ENCODE measurements at regions not wholly inside any gene's neighbourhood (a gene's known extent, or its start where the extent isn't known, plus 50 kb on each side); places are given as distances from the start of the nearest gene placed in this dataset.
"Not testable (repeated sequence)": the region's sequence is repeated elsewhere in the genome, so short reads cannot be mapped to it uniquely, and the experiment has no call there.

DNA sequence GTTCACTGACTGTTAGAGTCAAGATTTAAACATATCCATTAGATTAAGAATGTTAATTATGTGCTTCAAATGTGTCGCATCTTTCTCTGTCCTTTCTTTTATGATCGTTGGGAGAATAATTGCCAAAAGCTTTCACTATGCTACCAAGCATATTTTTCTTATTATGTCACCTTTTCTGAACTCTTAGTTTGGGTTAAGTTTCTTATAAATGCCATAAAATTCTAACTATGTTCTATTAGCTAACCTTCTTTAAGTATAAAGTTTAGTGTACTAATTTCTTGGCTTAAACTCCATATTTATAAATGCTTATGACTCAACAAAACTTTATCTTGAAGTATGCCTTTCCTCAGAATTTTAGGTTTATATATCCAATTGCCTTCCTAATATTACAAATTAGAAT, 1759.4 kb downstream of the PCDH9 start:
- no peak for DNase-seq

DNA sequence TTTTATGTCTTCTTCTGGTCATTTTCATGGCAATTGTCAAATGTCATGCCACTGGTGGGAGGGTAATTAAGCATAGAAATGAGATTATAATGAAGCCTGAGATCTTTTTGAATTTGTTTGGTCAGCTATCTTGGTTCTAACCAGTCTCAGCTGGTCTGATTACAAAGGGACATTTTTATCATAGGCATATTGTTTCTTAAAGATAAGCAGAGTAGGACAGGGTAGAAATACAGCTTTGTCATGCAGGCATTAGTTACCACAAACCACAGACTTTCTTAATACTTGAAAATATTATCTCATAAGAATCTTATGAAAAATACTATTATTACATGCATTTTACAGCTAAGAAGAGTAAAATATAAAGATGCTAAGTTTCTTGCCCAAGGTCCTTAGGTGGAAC, 1761.5 kb downstream of the PCDH9 start:
- DNase-seq: no peak

DNA sequence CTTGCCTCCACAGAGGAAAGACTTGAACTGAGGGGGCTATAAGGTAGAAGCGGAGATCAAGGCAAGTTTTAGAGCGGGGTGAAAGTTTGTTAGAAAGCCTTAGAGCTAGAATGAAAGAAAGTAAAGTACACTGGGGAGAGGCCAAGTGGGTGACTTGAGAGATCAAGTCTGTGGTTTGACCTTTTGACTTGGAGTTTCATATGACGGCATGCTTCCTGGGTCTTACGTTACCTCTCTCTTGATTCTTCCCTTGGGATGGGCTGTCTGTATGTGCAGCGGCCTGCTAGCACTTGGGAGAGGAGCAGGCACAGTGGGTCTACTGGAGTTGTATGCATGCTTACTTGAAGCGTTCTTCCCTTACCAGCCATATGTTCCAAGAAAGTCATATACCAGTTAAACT, 1768.5 kb downstream of the PCDH9 start:
- DNase-seq: no peak

DNA sequence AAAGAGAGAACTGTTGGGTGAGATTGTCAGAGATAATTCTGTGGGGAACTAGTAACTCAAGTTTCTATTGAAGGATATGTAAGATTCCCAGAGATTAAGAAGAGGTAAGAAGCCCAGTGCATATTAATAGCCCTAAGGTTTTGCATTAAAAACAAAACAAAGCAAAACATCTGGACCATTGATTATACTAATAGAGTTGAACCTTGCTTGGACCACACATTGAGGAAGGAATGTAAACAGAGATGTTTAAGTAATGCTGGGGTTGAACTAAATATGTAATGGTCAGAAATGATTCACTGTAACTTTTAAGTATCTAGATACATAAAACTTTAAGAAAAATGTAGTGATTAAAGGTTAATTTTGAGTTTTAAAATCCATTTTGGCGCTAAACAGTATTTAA, 1770.0 kb downstream of the PCDH9 start:
- DNase-seq: no peak

DNA sequence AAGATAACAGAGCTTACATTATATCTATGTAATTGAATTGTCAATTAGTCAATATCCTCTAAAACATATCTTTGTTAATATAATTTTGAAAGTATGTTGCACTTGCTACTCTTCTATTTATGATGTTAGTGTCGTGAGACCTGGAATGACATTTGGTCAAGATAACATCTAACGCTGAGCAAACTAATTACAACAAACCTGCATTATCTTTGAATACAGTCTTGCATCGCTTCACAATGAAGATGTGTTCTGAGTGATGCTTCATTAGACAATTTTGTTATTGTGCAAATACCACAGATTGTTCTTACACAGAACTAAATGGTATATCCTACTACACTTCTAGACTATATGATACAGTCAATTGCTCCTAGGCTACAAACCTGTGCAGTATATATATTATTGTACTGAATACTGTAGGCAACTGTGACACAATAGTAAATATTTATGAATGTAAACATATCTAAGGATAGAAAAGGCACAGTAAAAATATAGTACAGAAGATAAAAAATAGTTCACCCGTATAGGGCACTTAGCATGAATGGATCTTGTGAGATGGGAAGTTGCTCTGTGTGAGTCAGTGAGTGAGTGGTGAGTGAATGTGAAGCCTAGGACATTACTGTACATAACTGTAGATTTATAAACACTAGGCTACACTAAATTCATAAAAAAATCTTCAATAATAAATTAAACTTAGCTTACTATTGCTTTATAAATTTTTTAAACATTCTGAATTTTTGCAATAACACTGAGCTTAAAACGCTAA, 1773.8 kb downstream of the PCDH9 start:
- DNase-seq: no peak

DNA sequence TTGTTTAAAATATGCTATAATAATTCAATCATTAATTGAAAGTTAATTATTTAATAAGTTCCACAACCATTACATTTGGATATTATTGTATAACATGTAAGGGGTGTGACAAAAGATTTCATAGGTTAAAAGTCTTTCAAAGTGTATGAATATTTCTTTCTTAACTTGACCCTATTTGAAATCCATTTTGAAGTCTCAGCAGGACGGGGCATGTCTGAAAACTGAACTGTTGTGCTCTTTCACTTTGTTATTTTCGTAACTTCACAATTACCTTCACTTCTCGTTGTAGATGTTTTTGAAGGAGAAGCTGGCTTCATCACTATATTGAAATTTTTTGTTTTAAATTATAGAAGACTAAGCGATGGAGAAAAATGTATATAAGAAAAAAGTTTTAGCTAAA, 1775.7 kb downstream of the PCDH9 start:
- no peak for DNase-seq

DNA sequence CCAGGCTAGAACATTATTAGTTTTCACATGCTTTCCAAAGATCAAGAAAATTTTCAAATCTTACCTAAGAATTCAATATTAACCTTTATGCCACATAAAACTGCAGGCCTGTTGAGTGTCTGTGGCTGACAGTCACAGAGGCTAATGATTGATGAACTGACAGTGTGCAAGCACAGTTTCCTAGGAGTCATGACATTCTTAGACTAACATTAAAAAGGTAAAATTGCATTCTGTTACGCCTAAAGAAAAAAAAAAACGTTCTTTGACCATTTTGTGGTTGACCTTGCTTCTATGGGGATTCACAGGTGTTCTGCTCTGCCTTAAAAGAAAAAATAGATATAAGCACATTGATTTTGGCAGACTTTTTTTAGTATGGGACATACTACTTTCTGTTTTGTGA, 1776.2 kb downstream of the PCDH9 start:
- no peak for DNase-seq

DNA sequence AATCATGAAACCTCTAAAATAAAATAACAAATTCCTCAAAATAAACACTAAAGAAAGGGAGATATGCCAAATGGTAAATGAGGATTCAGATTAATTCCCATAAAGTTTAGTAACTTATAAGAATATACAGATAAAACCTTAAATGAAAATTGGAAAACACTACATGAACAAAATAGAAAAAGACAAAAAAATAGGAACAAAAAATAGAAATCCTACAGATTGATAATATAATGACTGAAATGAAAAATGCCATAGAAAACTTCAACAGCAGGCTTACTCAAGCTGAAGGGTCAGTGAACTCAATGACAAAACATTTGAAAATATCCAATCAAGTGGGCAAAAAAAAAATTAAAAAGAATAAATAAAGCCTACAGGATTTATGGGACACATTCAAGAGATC, 1784.8 kb downstream of the PCDH9 start:
- no peak for DNase-seq

DNA sequence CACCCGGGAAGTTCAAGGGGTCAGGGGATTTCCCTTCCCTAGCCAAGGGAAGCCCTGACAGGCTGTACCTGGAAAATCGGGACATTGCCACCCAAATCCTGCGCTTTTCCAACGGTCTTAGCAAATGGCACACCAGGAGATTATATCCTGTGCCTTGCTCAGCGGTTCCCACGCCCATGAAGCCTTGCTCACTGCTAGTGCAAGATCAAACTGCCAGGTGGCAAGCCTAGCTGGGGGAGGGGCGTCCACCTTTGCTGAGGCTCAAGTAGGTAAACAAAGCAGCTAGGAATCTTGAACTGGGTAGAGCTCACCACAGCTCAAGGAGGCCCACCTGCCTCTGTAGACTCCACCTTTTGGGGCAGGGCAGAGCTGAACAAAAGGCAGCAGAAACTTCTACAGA, 1794.5 kb downstream of the PCDH9 start:
- DNase-seq: no peak

DNA sequence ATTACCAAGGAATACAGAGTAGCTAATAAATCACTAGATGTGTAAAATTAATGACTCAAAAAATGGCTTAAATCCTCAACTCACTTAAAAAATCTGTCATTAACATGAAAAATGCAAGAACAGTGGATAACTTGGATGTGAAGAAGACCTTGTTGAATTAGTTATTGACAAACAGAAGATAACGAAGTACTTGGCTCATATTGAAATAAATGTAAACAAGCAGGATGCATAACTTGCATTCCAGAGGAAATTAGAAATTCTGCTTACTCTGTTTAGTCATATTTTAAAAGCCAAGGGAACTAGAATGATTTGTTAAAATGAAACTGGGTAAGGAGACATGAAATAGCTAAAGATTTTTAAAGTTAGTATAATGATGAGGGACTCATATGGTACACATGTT, 1812.2 kb downstream of the PCDH9 start:
- DNase-seq: no peak

DNA sequence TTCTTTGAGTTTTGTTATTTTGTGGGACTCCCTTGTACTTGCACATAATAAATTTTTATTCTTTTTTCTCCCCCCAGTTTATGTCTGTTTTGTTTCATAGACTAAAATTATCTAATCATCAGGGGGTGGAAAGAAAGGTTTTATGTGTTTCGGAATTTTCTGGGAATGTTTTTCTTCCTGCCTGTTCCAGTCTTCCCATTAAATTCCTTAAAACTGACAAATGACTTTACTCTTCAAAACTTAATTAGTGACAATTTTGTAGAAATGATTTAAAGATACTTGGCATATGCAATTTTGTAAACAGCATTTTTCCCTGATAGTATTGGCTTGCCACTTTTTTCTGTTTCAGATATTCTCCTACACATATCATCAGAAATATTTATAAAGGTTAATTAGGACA, 1813.4 kb downstream of the PCDH9 start:
- DNase-seq: no peak

DNA sequence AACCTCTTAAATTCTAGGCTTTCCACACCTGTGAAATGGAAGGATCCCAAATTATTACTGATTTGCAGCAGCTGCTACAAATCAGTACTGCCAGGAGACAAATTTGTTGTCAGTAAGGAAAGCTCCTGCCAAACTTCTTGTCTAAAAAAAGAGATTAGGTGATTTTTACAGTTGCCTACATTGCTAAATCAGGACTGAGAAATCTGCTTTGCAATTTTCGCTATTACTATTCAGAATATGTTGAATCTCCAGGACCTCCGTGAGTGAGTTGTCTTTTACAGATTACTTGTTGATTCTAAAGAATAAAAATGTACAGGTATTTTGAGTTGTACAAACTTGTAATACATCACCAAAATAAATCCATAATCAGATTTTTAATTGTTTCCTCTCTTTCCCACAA, 1815.9 kb downstream of the PCDH9 start:
- DNase-seq: no peak

DNA sequence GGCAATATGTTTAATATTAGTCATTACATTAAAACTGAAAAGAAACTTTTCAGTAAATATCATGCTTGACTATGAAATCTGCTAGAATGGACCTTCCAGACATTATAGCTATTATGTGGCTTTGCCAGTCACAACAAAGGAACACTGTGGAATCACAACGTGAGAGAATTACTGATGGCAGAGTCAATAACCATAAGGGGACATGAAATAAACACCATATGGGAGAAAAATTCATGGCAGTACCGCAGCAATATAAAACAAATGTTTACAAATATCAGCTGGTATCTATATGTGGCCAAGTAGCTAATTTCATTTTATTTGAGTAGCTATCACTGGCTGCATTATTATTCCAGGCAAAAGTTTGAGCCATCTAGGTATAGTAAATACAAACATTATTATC, 1818.6 kb downstream of the PCDH9 start:
- DNase-seq: no peak

DNA sequence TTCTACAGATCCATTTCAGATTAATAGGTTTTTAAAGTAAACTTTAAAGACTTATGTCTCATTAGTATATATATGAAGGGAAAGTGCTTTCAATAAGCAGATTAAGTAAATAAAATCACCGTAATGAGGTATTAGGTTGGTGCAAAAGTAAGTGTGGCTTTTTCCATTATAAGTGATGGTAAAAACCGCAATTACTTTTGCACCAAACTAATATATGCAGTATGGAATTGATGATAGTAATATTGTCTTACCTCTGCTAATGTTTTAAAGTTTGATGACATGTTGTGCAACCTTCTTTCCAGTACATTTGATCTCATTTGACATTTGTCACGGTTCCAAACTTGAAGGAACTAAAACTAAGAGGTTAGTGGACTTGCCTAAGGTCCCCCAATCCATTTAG, 1819.3 kb downstream of the PCDH9 start:
- DNase-seq: no peak

DNA sequence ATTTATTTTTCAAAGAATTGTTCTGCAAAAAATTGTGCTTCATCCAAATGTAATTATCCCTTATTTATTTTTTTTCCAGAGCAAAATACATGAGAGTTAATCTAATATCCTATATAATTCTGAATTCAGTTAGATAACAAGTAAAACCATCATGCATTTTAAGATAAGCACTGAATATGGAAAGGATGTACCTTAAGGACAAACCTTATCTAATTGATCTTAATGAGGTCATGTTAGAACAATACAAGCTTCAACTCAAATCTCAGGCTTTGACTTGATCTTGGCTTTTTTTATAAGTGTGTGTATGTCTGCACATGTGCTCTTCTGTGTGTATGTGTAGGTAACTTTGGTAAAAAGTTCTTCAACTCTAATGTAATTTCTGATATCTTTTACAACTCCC, 1828.8 kb downstream of the PCDH9 start:
- no peak for DNase-seq

DNA sequence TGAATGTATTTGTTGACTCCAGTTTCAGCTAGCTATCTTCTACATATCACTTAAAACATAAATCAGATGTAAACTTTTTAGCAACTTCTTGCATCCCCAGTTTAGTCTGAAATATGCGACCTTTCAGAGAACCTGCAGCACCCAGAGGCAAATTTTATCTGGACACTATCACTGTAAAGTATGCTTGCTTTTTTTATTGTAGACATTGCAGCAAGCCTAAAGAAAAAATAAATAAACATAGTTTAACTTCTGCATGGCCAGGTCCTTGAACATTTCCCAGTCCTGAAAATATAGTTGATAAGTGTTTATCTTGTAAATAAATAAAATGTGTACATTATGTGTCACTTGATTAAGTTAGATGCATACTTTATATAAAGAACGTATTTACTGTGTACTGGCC, 1829.4 kb downstream of the PCDH9 start:
- DNase-seq: no peak

DNA sequence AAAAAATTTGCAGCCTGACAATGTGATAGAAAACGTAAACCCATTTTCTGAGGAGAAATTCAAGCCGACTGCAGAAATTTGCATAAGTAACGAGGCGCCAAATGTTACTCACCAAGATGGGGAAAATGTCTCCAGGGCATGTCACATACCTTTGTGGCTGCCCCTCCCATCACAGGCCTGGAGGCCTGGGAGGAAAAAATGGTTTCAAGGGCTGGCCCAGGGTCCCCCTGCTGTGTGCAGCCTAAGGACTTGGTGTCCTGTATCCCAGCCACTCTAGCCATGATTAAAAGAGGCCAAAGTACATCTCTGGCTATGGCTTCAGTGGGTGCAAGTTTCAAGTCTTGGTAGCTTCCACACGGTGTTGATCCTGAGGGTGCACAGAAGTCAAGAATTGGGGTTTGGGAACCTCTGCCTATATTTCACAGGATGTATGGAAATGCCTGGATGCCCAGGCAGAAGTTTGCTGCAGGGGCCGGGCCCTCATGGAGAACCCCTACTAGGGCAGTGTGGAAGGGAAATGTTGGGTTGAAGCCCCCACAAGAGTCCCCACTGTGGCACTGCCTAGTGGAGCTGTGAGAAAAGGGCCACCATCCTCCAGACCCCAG, 1842.3 kb downstream of the PCDH9 start:
- no peak for DNase-seq

DNA sequence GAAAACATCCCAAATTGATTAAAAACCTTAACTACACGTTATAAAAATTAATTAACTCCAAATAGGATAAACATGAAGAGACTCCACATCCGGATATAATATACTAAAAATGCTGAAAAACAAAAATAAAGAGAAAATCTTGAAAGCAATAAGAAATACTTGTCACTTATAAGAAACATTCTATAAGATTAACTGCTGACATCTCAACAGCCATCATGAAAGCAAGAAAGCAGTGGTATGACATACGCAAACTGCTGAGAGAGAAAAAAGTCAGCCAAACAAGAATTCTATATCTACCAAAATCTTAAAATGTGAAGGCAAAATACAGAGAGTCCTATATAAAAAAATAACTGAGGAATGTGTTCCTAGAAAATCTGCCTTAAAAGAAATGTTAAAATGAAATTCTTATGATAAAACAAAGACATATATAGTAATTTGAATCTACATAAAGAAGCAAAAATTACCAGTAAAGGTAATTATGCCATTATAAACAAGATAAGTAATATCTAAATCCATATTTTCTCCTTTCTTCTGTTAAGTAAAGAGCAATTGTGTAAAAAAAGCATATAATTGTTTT, 1851.1 kb downstream of the PCDH9 start:
- DNase-seq: no peak

DNA sequence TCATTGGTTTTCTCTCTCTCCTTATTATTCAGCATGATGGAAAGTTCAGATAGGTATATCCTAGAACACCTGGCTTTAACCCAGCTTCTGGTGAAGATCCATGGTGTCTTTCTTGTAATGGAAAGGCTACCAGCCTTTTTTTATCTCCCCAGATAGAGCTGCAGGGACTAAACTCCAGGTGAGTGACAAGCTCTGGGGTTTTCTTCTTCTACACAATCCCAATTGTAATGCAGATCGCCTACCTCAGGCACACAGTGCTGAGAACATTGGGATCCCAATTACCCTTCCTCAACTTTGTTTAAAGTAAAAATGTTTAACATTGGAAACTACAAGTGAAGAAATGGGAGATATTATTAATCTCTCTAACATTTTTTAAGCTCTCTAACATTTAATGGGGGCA, 1851.7 kb downstream of the PCDH9 start:
- DNase-seq: no peak

DNA sequence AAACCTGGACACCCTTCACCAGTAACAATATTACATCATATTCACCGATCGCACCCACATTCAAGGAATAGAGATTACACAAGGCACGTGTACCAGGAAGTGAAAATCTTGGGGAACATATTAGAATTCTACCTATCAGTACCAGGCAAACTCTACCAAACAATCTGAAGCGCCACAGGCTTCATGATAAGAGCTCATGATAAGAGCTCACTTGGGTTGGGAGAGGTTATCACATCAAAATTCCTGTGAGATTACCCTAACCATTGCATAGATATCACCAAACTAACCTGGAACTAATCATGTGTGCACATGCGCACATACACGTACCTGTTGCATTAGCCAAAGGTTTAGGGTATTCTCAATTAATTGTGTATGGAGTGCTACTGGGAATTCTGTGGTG, 1861.3 kb downstream of the PCDH9 start:
- no peak for DNase-seq

DNA sequence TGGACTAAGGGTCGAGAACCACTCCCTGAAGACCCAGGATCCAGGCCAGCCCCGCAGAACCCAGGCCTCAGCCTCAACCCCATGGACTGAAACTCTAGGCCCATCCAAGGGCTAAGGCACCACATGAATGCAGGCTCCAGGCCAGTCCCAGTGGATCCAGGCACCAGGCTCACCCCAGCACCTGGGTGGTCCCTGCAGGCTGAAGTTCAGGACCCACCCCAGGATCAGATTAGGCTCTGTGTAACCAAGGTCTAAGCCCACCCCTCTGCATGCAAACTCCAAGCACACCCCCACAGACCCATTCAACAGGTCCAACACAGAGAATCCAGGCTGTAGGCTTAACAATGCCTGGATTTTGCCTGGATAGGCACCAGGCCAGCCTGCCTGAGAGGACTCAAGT, 1876.2 kb downstream of the PCDH9 start:
- DNase-seq: no peak

DNA sequence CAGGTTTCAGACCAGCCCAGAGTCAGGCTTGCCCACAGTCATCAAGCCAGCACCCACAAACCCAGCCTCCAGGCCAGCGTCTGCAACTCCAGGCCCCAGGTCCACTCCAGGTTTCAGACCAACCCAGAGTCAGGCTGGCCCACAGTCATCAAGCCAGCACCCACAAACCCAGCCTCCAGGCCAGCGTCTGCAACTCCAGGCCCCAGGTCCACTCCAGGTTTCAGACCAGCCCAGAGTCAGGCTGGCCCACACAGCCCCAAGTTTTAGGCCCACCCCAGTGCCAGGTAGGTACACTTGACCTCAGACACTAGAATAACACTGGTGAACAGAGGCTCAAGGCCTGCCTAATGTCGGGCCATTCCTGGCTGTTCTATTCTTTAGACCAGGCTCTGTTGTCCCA, 1877.0 kb downstream of the PCDH9 start:
- not testable (repeated sequence) for DNase-seq

DNA sequence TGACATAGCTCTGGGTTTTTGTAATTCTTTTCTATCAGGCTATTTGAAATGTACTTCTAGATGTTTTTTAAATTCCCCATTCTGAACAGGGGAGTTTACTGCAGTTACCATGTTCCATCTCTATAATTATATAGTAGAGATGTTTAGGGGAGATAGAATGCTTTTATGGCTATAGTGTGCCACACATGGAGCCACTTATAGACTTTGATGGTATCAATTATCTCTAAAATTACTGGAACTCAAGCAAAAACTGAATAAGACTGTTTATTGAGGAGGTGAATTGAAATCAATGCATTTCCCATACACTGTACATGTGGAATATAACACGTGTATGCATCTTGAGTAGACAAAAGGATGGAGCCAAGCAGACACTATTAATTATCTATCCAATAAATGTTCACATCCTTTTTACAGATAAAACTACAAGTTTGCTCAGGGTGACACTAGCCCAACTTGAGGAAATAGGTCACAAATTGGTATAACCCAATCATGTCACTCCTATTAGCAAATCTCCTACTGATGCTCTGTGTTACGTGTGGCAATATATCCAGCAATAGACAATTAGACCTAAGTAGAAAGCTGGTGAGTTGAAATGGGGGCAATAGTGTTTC, 1882.6 kb downstream of the PCDH9 start:
- no peak for DNase-seq

All from NCI-H446 treated with DMSO at 0.1 percent for 48 hours (cell line).